VCaP (cell line): ENCODE measurements at regions not wholly inside any gene's neighbourhood (a gene's known extent, or its start where the extent isn't known, plus 50 kb on each side); places are given as distances from the start of the nearest gene placed in this dataset.
A peak's percentile ranks its signal among the peaks of the same experiment; 100 is the strongest.

ENCODE experiments used
- H3K27ac ChIP-seq: fragments of 450-650 bp; 2 replicates; pipeline ENCODE4 v1.5.1; 2017
- CTCF ChIP-seq: fragments of 450-650 bp; conservative IDR thresholded peaks from 2 replicates; pipeline ENCODE4 v1.5.1; 2017; ENCODE audit warnings: mild to moderate bottlenecking, moderate library complexity

GRCh38 chr5:93793159-93793781 lies 51.9 kb upstream of the POU5F2 start:
- H3K27ac ChIP-seq, result no peak overlapping the region
- no peak for TF ChIP-seq CTCF

GRCh38 chr5:93791518-93791972 lies 50.1 kb upstream of the POU5F2 start:
- no peak overlapping the region for H3K27ac ChIP-seq
- peak; percentile 19; the same call in 1 of the 2 replicates for TF ChIP-seq CTCF
